SU-DHL-6 (cell line): ENCODE measurements at regions not wholly inside any gene's neighbourhood (a gene's known extent, or its start where the extent isn't known, plus 50 kb on each side); places are given as distances from the start of the nearest gene placed in this dataset.

Experiments used
- EZH2phosphoT487 ChIP-seq: fragments of 200-600 bp; sonication (generic), shearing (Covaris generic); conservative IDR thresholded peaks from 2 replicates; pipeline ENCODE4 v1.6.1; 2018; ENCODE audit warnings: mild to moderate bottlenecking, antibody characterized with exemption, low read length, moderate library complexity, mixed read lengths
- TF ChIP-seq, protein P1 (sequence below): fragments of 200-600 bp; sonication (generic); IDR thresholded peaks from one replicate; pipeline ENCODE4 v1.5.1; 2017; ENCODE audit warnings: antibody characterized with exemption, mild to moderate bottlenecking, low read length, moderate library complexity; ENCODE audit not compliant: insufficient read depth, poor library complexity, severe bottlenecking

DNA sequence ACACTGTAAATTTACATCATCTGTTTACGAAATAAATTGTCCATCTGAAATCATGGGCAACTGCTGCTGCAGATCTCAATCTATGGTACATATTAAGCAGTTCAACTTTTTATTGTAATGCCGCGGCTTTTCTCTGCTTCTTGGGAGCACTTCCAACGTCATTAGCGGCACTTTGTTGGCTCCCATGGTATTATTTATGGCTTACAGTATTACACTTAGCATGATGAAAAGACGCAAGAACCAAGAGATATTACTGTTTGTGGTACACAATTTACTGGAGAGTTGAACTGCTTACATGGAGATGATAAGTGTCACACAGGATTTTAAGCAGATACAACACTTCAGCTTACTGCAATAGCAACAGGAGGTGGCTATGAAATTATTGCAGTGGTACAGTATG is 442.1 kb downstream of the PCDH20 start:
- TF ChIP-seq, protein P1, sequence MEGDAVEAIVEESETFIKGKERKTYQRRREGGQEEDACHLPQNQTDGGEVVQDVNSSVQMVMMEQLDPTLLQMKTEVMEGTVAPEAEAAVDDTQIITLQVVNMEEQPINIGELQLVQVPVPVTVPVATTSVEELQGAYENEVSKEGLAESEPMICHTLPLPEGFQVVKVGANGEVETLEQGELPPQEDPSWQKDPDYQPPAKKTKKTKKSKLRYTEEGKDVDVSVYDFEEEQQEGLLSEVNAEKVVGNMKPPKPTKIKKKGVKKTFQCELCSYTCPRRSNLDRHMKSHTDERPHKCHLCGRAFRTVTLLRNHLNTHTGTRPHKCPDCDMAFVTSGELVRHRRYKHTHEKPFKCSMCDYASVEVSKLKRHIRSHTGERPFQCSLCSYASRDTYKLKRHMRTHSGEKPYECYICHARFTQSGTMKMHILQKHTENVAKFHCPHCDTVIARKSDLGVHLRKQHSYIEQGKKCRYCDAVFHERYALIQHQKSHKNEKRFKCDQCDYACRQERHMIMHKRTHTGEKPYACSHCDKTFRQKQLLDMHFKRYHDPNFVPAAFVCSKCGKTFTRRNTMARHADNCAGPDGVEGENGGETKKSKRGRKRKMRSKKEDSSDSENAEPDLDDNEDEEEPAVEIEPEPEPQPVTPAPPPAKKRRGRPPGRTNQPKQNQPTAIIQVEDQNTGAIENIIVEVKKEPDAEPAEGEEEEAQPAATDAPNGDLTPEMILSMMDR = no peak
- no peak for TF ChIP-seq EZH2phosphoT487
